OCI-LY1 (cell line): ENCODE measurements at regions not wholly inside any gene's neighbourhood (a gene's known extent, or its start where the extent isn't known, plus 50 kb on each side); places are given as distances from the start of the nearest gene placed in this dataset.

ENCODE experiments used
- CTCF ChIP-seq: fragments of 200-600 bp; sonication (generic), shearing (Covaris generic); IDR thresholded peaks from 2 replicates; pipeline ENCODE4 v1.5.1; 2017; ENCODE audit warnings: mild to moderate bottlenecking, antibody characterized with exemption, low read length, moderate library complexity, mixed read lengths
- EZH2 ChIP-seq: fragments of 200-600 bp; sonication (generic), shearing (Covaris generic); IDR thresholded peaks from 2 replicates; pipeline ENCODE4 v1.8.0; 2017; ENCODE audit warnings: borderline replicate concordance, mixed run types, mild to moderate bottlenecking, antibody characterized with exemption, low read length, moderate library complexity, mixed read lengths

- TF ChIP-seq CTCF = no peak
- no peak for TF ChIP-seq EZH2
These were observed 74.9 kb upstream of the PRPS1L1 start for GRCh38 chr7:18102576-18102975.
